Daoy (cell line): ENCODE measurements at regions not wholly inside any gene's neighbourhood (a gene's known extent, or its start where the extent isn't known, plus 50 kb on each side); places are given as distances from the start of the nearest gene placed in this dataset.
"Not testable (repeated sequence)": the region's sequence is repeated elsewhere in the genome, so short reads cannot be mapped to it uniquely, and the experiment has no call there.

Experiments
- DNase-seq: peaks from one replicate; pipeline ENCODE4 v3.0.0-alpha.2; 2015; ENCODE audit warnings: low read depth

- no peak for DNase-seq
Observed at GRCh38 chr21:43287795-43288755, 119.3 kb downstream of the CRYAA start.

- DNase-seq = peak; percentile 74
Observed at GRCh38 chr21:43287111-43287760, 118.4 kb downstream of the CRYAA start.

GRCh38 chr21:43286196-43286595, 117.4 kb downstream of the CRYAA start:
- DNase-seq = peak; percentile 31

- no peak for DNase-seq
Observed at GRCh38 chr21:43284700-43285099, 115.9 kb downstream of the CRYAA start.

- DNase-seq = no peak
Observed at GRCh38 chr21:43284238-43284637, 115.4 kb downstream of the CRYAA start.

- not testable (repeated sequence) for DNase-seq
Observed at GRCh38 chr21:43283925-43284221, 115.1 kb downstream of the CRYAA start.

- DNase-seq = peak; percentile 47
Observed at GRCh38 chr21:43283136-43283924, 114.5 kb downstream of the CRYAA start.

- no peak for DNase-seq
Observed at GRCh38 chr21:43282358-43283120, 113.7 kb downstream of the CRYAA start.

GRCh38 chr21:43281661-43282357, 113.0 kb downstream of the CRYAA start:
- no peak for DNase-seq

GRCh38 chr21:43280949-43281633, 112.3 kb downstream of the CRYAA start:
- no peak for DNase-seq

GRCh38 chr21:43279578-43279894, 110.7 kb downstream of the CRYAA start:
- DNase-seq = no peak

- no peak for DNase-seq
Observed at GRCh38 chr21:43278766-43279577, 110.2 kb downstream of the CRYAA start.

- no peak for DNase-seq
Observed at GRCh38 chr21:43278359-43278758, 109.6 kb downstream of the CRYAA start.

GRCh38 chr21:43277481-43278351, 108.9 kb downstream of the CRYAA start:
- no peak for DNase-seq

- no peak for DNase-seq
Observed at GRCh38 chr21:43276811-43277210, 108.0 kb downstream of the CRYAA start.

GRCh38 chr21:43275421-43276211, 106.8 kb downstream of the CRYAA start:
- DNase-seq = no peak

- DNase-seq = no peak
Observed at GRCh38 chr21:43274946-43275310, 106.1 kb downstream of the CRYAA start.
